ENCODE measurements at regions not wholly inside any gene's neighbourhood (a gene's known extent, or its start where the extent isn't known, plus 50 kb on each side); places are given as distances from the start of the nearest gene placed in this dataset.

- no peaks in the 10 kb centered on the region for H3K9me3 ChIP-seq
Measured at GRCh38 chr2:155675920-155676319, 656.6 kb downstream of the NR4A2 start.

GRCh38 chr2:155665704-155666103, 666.8 kb downstream of the NR4A2 start:
- no peak for DNase-seq
- TF ChIP-seq CTCF (IDR thresholded peaks at IDR 0.05) = no peak
- H3K36me3 ChIP-seq = no peaks in the 10 kb centered on the region
- no peaks in the 10 kb centered on the region for H3K4me1 ChIP-seq
- H3K27me3 ChIP-seq = no peaks in the 10 kb centered on the region
- H3K9ac ChIP-seq (ENCODE audit: low read depth in 2 of 2, low read length in 2 of 2) = no peak overlapping the region
- H3K27ac ChIP-seq = no peak overlapping the region
- no peak overlapping the region for H3K4me3 ChIP-seq
- H3K9me3 ChIP-seq = no peaks in the 10 kb centered on the region
- intact Hi-C loops (cut with DNase I) = no loop called here

More at GRCh38 chr2:155675920-155676319, 656.6 kb downstream of the NR4A2 start:
- no peaks in the 10 kb centered on the region for H3K4me1 ChIP-seq
- DNase-seq = no peak
- no peaks in the 10 kb centered on the region for H3K36me3 ChIP-seq
- intact Hi-C loops (cut with DNase I) = no loop called here
- no peaks in the 10 kb centered on the region for H3K27me3 ChIP-seq
- no peak for TF ChIP-seq CTCF (IDR thresholded peaks at IDR 0.05)
- no peak overlapping the region for H3K27ac ChIP-seq
- H3K4me3 ChIP-seq = no peak overlapping the region
- no peak overlapping the region for H3K9ac ChIP-seq (ENCODE audit: low read depth in 2 of 2, low read length in 2 of 2)

- Histone ChIP-seq H3K36me3 (no peaks in the 10 kb centered on the region), H3K4me1 (no peaks in the 10 kb centered on the region)
- DNase-seq = no peak
Measured at GRCh38 chr2:155663265-155663664, 669.3 kb downstream of the NR4A2 start.

GRCh38 chr2:155662224-155662623, 670.3 kb downstream of the NR4A2 start:
- intact Hi-C loops (cut with DNase I) = no loop called here
- no peak for TF ChIP-seq CTCF (IDR thresholded peaks at IDR 0.05)
- no peaks in the 10 kb centered on the region for H3K9me3 ChIP-seq
- no peaks in the 10 kb centered on the region for H3K4me1 ChIP-seq
- H3K4me3 ChIP-seq = no peak overlapping the region
- no peak overlapping the region for H3K9ac ChIP-seq (ENCODE audit: low read depth in 2 of 2, low read length in 2 of 2)
- no peak overlapping the region for H3K27ac ChIP-seq
- DNase-seq = no peak
- H3K27me3 ChIP-seq = no peaks in the 10 kb centered on the region
- H3K36me3 ChIP-seq = no peaks in the 10 kb centered on the region

More at GRCh38 chr2:155663265-155663664, 669.3 kb downstream of the NR4A2 start:
- Histone ChIP-seq H3K4me3 (no peak overlapping the region), H3K9me3 (no peaks in the 10 kb centered on the region), H3K27me3 (no peaks in the 10 kb centered on the region), H3K27ac (no peak overlapping the region), H3K9ac (ENCODE audit: low read depth in 2 of 2, low read length in 2 of 2) (no peak overlapping the region)
- TF ChIP-seq CTCF (IDR thresholded peaks at IDR 0.05) = no peak
- intact Hi-C loops (cut with DNase I) = no loop called here

- Histone ChIP-seq H3K36me3 (no peaks in the 10 kb centered on the region), H3K9ac (ENCODE audit: low read depth in 2 of 2, low read length in 2 of 2) (no peak overlapping the region), H3K27ac (no peak overlapping the region), H3K27me3 (no peaks in the 10 kb centered on the region), H3K4me3 (no peak overlapping the region), H3K9me3 (no peaks in the 10 kb centered on the region), H3K4me1 (no peaks in the 10 kb centered on the region)
- DNase-seq = no peak
- intact Hi-C loops (cut with DNase I) = no loop called here
- TF ChIP-seq CTCF (IDR thresholded peaks at IDR 0.05) = no peak
Measured at GRCh38 chr2:155653176-155653575, 679.3 kb downstream of the NR4A2 start.

GRCh38 chr2:155651851-155652250, 680.7 kb downstream of the NR4A2 start:
- Histone ChIP-seq H3K9ac (ENCODE audit: low read depth in 2 of 2, low read length in 2 of 2) (no peak overlapping the region), H3K36me3 (no peaks in the 10 kb centered on the region), H3K27ac (no peak overlapping the region), H3K4me1 (no peaks in the 10 kb centered on the region), H3K9me3 (no peaks in the 10 kb centered on the region), H3K4me3 (no peak overlapping the region), H3K27me3 (no peaks in the 10 kb centered on the region)
- no peak for TF ChIP-seq CTCF (IDR thresholded peaks at IDR 0.05)
- no peak for DNase-seq
- intact Hi-C loops (cut with DNase I) = no loop called here
